K562 (cell line): ENCODE measurements at regions not wholly inside any gene's neighbourhood (a gene's known extent, or its start where the extent isn't known, plus 50 kb on each side); places are given as distances from the start of the nearest gene placed in this dataset.
A peak's percentile ranks its signal among the peaks of the same experiment; 100 is the strongest.

ENCODE experiments used
- ATAC-seq: fragments of 200-7000 bp; cut with Tn5 transposase; 3 replicates; pipeline ENCODE4 v1.9.1; 2020; ENCODE audit warnings: moderate library complexity
- BruUV-seq: library from RNA; stranded (reverse); fragments of 400-500 nt; replicated peaks from 2 replicates; lab custom pipeline; 2021; lab: Mats Ljungman, UMichigan
- CTCF ChIA-PET: fragments of 300-600 bp; formaldehyde crosslinking; extraction: SDS; loops from one replicate; lab custom pipeline; 2021; ENCODE audit warnings: low intra/inter-chr PET ratio; lab: Yijun Ruan, JAX
- POLR2A ChIA-PET: fragments of 300-600, 350-650 bp; sonication (Branson Sonifier 250); formaldehyde crosslinking; extraction: SDS; loops from one replicate; lab custom pipeline; 2021; ENCODE audit warnings: antibody characterized with exemption, inconsistent platforms; lab: Yijun Ruan, JAX
- DNase-seq, 4 experiments: peaks; one replicate each; pipeline versions ENCODE4 v3.0.0 to v3.0.0-alpha.2; 2011 to 2018; ENCODE audit warnings: low spot score in 3 of 4, mixed read lengths in 3 of 4; ENCODE audit errors: extremely low read depth in 1 of 4
- FAIRE-seq: peaks from 2 replicates; lab custom pipeline; 2011; peaks lifted over from hg19 to GRCh38; lab: Jason Lieb, UNC
- H2AFZ ChIP-seq: 2 replicates; pipeline ENCODE4 v1.6.0; 2011; ENCODE audit warnings: low read depth, low read length, control low read depth, inconsistent platforms
- H3K27ac ChIP-seq: fragments of 200-600 bp; 3 replicates; pipeline ENCODE4 v1.8.0; 2011; ENCODE audit warnings: low read depth, mild to moderate bottlenecking, control low read depth, inconsistent platforms, low read length, moderate library complexity, mixed read lengths; ENCODE audit errors: extremely low read depth
- H3K27me3 ChIP-seq, 2 experiments: fragments of 300-600 bp in 1 of 2; 2 replicates in 1 of 2; 3 replicates in 1 of 2; pipeline versions ENCODE4 v1.6.0 to v1.8.0; 2011; ENCODE audit warnings: inconsistent platforms in 2 of 2, low read length in 2 of 2, mild to moderate bottlenecking in 1 of 2, mixed read lengths in 1 of 2, moderate library complexity in 1 of 2; ENCODE audit not compliant: control insufficient read depth in 2 of 2, insufficient read depth in 2 of 2
- H3K36me3 ChIP-seq: fragments of 300-600 bp; 3 replicates; pipeline ENCODE4 v1.8.0; 2011; ENCODE audit warnings: mild to moderate bottlenecking, low read length, inconsistent platforms; ENCODE audit not compliant: control insufficient read depth, insufficient read depth
- H3K4me1 ChIP-seq, 2 experiments: fragments of 200-600 bp in 1 of 2; replicated peaks in 1 of 2; 2 replicates in 1 of 2; 3 replicates in 1 of 2; pipeline versions ENCODE4 v1.5.1 to v1.8.0; 2011; ENCODE audit warnings: inconsistent platforms in 2 of 2, low read length in 2 of 2, mild to moderate bottlenecking in 1 of 2, mixed read lengths in 1 of 2, moderate library complexity in 1 of 2; ENCODE audit not compliant: control insufficient read depth in 2 of 2, insufficient read depth in 2 of 2
- H3K4me2 ChIP-seq: 2 replicates; pipeline ENCODE4 v1.6.1; 2011; ENCODE audit warnings: low read length, control low read depth, inconsistent platforms, mixed read lengths; ENCODE audit not compliant: insufficient read depth
- H3K4me3 ChIP-seq: fragments of 200-600 bp; sonication (generic), shearing (Covaris generic); 2 replicates; pipeline ENCODE4 v1.5.1; 2016; ENCODE audit warnings: control low read depth, inconsistent platforms
- H3K79me2 ChIP-seq: fragments of 200-600 bp; 3 replicates; pipeline ENCODE4 v1.8.0; 2011; ENCODE audit warnings: low read length, inconsistent platforms; ENCODE audit not compliant: control insufficient read depth, insufficient read depth
- H3K9ac ChIP-seq, 2 experiments: 2 replicates each; pipeline versions ENCODE4 v1.6.0 to v1.6.1; 2011; ENCODE audit warnings: low read depth in 2 of 2, low read length in 2 of 2, control low read depth in 1 of 2, inconsistent platforms in 1 of 2, mild to moderate bottlenecking in 1 of 2, mixed read lengths in 1 of 2; ENCODE audit not compliant: insufficient read depth in 1 of 2
- H3K9me1 ChIP-seq: one replicate; pipeline ENCODE4 v1.6.0; 2011; ENCODE audit warnings: inconsistent platforms, mild to moderate bottlenecking, low read length, moderate library complexity; ENCODE audit not compliant: control insufficient read depth, insufficient read depth
- H3K9me3 ChIP-seq: replicated peaks from 2 replicates; pipeline ENCODE4 v1.5.1; 2011; ENCODE audit warnings: low read depth, low read length, inconsistent platforms; ENCODE audit not compliant: control insufficient read depth, insufficient read depth
- H4K20me1 ChIP-seq: replicated peaks from 2 replicates; pipeline ENCODE4 v1.6.1; 2011; ENCODE audit warnings: low read length, inconsistent platforms, mixed read lengths; ENCODE audit not compliant: control insufficient read depth, insufficient read depth
- CBX8 ChIP-seq: fragments of 200-600 bp; sonication (generic); IDR thresholded peaks from 2 replicates; pipeline ENCODE4 v1.6.1; 2012; ENCODE audit warnings: borderline replicate concordance, mixed run types, low read depth, mild to moderate bottlenecking, moderate library complexity, mixed read lengths, low read length, control low read depth, inconsistent platforms; ENCODE audit not compliant: poor library complexity, severe bottlenecking; ENCODE audit errors: extremely low read depth
- CXXC5 ChIP-seq: fragments of 250-450 bp; sonication (Bioruptor Pico); IDR thresholded peaks from 2 replicates; pipeline ENCODE4 v1.8.0; 2022; ENCODE audit warnings: inconsistent platforms, mild to moderate bottlenecking, moderate library complexity
- FOXO4 ChIP-seq: fragments of 450-650 bp; formaldehyde crosslinking; IDR thresholded peaks from 2 replicates; pipeline ENCODE4 v1.4.0; 2020; ENCODE audit warnings: mild to moderate bottlenecking, moderate library complexity
- NUFIP1 ChIP-seq: fragments of 450-650 bp; IDR thresholded peaks from 2 replicates; pipeline ENCODE4 v1.6.1; 2018; ENCODE audit not compliant: partially characterized antibody
- WGBS: fragments of 100-300 bp; shearing (Covaris generic); methylation state at CpG from one replicate; pipeline ENCODE4 v1.1.6; 2016; ENCODE audit warnings: low coverage, mixed read lengths; ENCODE audit not compliant: insufficient coverage; ENCODE audit errors: missing lambda C conversion rate; 5-methylcytosine and 5-hydroxymethylcytosine counted together
- in situ Hi-C: fragments of 300-500 bp; cut with MboI; formaldehyde crosslinking; loops from 4 replicates; pipeline ENCODE4 v1.15.0; 2018; ENCODE audit warnings: inconsistent platforms, mixed read lengths
- intact Hi-C: fragments of 100-400 bp; cut with micrococcal nuclease; formaldehyde crosslinking; loops from 2 replicates; pipeline ENCODE4 v1.14.2; 2022
- TF ChIP-seq, protein P1 (sequence below): IDR thresholded peaks from 3 replicates; pipeline ENCODE4 v1.6.1; 2011; ENCODE audit warnings: borderline replicate concordance, mild to moderate bottlenecking, moderate library complexity; ENCODE audit not compliant: insufficient read length; ENCODE audit errors: extremely low read depth
- TF ChIP-seq, protein P2 (sequence below), 2 experiments: fragments of 450-650 bp; IDR thresholded peaks; 2 replicates each; pipeline ENCODE4 v1.6.1; 2016; ENCODE audit warnings: mild to moderate bottlenecking in 2 of 2, borderline replicate concordance in 1 of 2, low read depth in 1 of 2, moderate library complexity in 1 of 2

DNA sequence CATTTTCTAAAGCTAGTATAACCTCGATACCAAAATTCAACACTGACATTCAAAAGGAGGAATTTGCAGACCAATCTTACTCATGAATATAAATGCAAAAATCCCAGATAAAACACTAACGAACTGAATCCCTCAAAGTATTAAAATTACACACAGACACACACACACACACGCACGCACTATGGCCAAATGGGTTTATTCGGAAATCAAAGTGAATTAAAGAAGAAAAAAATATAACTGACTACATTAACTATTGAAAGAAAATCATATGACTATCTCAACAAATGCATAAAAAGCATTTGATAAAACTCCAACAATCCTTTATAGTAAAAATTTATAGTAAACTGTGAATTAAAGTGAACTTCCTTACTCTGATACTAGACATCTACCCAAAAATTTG, 97.9 kb upstream of the HNRNPA3 start:
- POLR2A ChIA-PET: no interaction called here
- Histone ChIP-seq H3K4me1 (no peaks in the 10 kb centered on the region), H3K9me3 (no peaks in the 10 kb centered on the region), H3K9me1 (no peaks in the 10 kb centered on the region), H3K79me2 (no peaks in the 10 kb centered on the region), H3K27ac (no peak overlapping the region), H2AFZ (no peak overlapping the region), H3K9ac (no peak overlapping the region), H3K36me3 (no peaks in the 10 kb centered on the region), H3K4me3 (no peak overlapping the region), H4K20me1 (0 out of 2 replicates have a peak, but pooled peaks cover 4% of the 10 kb centered on the region), H3K27me3 (peaks cover 7 to 8% of the 10 kb centered on the region in 2 experiments; a peak in 2 of 5 replicates), H3K4me2 (no peak overlapping the region)
- CTCF ChIA-PET: no interaction called here
- ATAC-seq: no peak
- in situ Hi-C loops (no loop called here), intact Hi-C loops (no loop called here)
- FAIRE-seq: no peak
- BruUV-seq: no TSS peak
- TF ChIP-seq CXXC5 (CRISPR knock-in tag): no peak
- peak; percentile 90 for TF ChIP-seq CBX8
- TF ChIP-seq, protein P1, sequence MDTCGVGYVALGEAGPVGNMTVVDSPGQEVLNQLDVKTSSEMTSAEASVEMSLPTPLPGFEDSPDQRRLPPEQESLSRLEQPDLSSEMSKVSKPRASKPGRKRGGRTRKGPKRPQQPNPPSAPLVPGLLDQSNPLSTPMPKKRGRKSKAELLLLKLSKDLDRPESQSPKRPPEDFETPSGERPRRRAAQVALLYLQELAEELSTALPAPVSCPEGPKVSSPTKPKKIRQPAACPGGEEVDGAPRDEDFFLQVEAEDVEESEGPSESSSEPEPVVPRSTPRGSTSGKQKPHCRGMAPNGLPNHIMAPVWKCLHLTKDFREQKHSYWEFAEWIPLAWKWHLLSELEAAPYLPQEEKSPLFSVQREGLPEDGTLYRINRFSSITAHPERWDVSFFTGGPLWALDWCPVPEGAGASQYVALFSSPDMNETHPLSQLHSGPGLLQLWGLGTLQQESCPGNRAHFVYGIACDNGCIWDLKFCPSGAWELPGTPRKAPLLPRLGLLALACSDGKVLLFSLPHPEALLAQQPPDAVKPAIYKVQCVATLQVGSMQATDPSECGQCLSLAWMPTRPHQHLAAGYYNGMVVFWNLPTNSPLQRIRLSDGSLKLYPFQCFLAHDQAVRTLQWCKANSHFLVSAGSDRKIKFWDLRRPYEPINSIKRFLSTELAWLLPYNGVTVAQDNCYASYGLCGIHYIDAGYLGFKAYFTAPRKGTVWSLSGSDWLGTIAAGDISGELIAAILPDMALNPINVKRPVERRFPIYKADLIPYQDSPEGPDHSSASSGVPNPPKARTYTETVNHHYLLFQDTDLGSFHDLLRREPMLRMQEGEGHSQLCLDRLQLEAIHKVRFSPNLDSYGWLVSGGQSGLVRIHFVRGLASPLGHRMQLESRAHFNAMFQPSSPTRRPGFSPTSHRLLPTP: no peak
- TF ChIP-seq, protein P2, sequence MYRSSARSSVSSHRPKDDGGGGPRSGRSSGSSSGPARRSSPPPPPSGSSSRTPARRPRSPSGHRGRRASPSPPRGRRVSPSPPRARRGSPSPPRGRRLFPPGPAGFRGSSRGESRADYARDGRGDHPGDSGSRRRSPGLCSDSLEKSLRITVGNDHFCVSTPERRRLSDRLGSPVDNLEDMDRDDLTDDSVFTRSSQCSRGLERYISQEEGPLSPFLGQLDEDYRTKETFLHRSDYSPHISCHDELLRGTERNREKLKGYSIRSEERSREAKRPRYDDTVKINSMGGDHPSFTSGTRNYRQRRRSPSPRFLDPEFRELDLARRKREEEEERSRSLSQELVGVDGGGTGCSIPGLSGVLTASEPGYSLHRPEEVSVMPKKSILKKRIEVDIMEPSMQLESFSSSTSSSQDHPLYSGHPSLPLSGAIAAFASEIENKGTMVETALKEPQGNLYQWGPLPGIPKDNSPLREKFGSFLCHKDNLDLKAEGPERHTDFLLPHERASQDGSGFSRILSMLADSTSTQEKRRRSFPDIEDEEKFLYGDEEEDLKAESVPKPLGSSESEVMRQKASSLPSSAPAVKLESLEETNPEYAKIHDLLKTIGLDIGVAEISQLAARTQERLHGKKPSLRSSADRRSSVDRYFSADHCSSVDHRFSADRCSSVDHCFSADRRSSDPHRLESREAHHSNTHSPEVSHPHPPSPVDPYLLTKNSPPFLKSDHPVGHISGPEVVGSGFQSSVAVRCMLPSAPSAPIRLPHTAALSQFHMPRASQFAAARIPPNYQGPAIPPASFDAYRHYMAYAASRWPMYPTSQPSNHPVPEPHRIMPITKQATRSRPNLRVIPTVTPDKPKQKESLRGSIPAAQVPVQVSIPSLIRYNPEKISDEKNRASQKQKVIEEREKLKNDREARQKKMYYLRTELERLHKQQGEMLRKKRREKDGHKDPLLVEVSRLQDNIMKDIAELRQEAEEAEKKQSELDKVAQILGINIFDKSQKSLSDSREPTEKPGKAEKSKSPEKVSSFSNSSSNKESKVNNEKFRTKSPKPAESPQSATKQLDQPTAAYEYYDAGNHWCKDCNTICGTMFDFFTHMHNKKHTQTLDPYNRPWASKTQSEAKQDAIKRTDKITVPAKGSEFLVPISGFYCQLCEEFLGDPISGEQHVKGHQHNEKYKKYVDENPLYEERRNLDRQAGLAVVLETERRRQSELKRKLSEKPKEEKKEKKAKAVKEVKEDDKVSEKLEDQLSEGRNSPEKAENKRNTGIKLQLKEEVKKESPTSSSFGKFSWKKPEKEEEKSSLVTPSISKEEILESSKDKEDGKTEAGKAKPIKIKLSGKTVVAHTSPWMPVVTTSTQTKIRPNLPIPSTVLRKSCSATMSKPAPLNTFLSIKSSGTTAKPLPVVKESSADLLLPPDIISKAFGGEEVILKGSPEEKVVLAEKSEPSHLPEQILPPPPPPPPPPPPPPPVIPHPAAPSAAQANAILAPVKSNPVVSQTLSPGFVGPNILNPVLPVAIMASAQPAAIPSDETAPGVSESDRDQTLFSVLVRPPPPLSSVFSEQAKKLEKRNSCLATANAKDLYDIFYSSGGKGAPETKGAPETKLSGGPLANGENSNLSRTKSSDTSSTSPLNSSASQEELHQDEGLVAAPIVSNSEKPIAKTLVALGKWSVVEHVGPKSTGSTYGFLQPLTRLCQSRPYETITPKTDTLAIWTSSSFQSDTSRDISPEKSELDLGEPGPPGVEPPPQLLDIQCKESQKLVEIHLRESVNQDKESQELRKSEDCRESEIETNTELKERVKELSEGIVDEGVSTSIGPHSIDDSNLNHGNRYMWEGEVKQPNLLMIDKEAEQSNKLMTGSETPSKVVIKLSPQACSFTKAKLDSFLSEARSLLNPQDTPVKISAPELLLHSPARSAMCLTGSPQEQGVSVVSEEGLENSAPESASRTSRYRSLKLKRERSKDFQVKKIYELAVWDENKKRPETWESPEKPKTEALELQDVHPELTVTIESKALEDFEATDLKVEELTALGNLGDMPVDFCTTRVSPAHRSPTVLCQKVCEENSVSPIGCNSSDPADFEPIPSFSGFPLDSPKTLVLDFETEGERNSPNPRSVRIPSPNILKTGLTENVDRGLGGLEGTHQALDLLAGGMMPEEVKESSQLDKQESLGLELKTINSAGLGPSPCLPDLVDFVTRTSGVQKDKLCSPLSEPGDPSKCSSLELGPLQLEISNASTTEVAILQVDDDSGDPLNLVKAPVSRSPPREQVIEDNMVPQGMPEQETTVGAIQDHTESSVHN (IDR thresholded peaks at IDR 0.05; ENCODE audit: borderline replicate concordance in 1 of 2, low read depth in 1 of 2): no peak
- TF ChIP-seq NUFIP1: no peak
- TF ChIP-seq FOXO4 (CRISPR knock-in tag): no peak
- WGBS: 0% methylated on average over 5 of the region's 5 CpGs
- no peak for DNase-seq
